SK-N-SH (cell line): ENCODE measurements at regions not wholly inside any gene's neighbourhood (a gene's known extent, or its start where the extent isn't known, plus 50 kb on each side); places are given as distances from the start of the nearest gene placed in this dataset.

Experiments
- ELF1 ChIP-seq: IDR thresholded peaks from 2 replicates; pipeline ENCODE4 v1.4.0; 2012
- JUND ChIP-seq: IDR thresholded peaks from 2 replicates; pipeline ENCODE4 v1.4.0; 2012
- POLR2AphosphoS5 ChIP-seq: IDR thresholded peaks from 2 replicates; pipeline ENCODE4 v1.6.1; 2012; ENCODE audit warnings: low read depth, low read length
- RAD21 ChIP-seq: IDR thresholded peaks from 2 replicates; pipeline ENCODE4 v1.6.1; 2012; ENCODE audit warnings: mild to moderate bottlenecking, low read length
- RFX5 ChIP-seq: IDR thresholded peaks from 2 replicates; pipeline ENCODE4 v1.6.1; 2012; ENCODE audit warnings: mild to moderate bottlenecking, improper control_type of control experiment, low read length
- TAF1 ChIP-seq: IDR thresholded peaks from 2 replicates; pipeline ENCODE4 v1.6.1; 2012; ENCODE audit warnings: low read depth, mild to moderate bottlenecking, low read length, moderate library complexity, borderline replicate concordance
- TF ChIP-seq, protein P1 (sequence below): fragments of 200-600 bp; sonication (generic); IDR thresholded peaks from 2 replicates; pipeline ENCODE4 v1.6.1; 2017; ENCODE audit warnings: antibody characterized with exemption, mild to moderate bottlenecking, moderate library complexity
- TF ChIP-seq, protein P2 (sequence below): IDR thresholded peaks from 2 replicates; pipeline ENCODE4 v1.6.1; 2012; ENCODE audit warnings: mild to moderate bottlenecking, low read depth, low read length, moderate library complexity

DNA sequence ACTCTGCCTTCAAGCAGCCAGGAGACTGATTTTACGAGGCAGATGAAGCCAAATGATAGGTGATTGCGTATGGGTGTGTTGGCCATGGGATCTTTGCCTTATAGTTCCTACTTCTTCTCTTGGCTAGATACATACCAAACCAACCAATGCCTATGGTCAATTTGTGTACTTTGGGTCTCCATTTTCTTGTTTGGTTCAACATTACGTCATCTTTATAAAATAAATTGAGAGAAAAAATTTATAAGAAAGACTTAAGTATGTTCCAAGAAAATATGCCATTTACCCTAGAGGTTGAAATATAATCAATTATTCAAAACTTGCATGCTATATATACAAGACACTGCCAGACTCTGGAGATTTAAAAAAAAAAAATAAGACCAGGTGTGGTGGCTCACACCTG is 150.9 kb downstream of the SP3 start:
- TF ChIP-seq, protein P1, sequence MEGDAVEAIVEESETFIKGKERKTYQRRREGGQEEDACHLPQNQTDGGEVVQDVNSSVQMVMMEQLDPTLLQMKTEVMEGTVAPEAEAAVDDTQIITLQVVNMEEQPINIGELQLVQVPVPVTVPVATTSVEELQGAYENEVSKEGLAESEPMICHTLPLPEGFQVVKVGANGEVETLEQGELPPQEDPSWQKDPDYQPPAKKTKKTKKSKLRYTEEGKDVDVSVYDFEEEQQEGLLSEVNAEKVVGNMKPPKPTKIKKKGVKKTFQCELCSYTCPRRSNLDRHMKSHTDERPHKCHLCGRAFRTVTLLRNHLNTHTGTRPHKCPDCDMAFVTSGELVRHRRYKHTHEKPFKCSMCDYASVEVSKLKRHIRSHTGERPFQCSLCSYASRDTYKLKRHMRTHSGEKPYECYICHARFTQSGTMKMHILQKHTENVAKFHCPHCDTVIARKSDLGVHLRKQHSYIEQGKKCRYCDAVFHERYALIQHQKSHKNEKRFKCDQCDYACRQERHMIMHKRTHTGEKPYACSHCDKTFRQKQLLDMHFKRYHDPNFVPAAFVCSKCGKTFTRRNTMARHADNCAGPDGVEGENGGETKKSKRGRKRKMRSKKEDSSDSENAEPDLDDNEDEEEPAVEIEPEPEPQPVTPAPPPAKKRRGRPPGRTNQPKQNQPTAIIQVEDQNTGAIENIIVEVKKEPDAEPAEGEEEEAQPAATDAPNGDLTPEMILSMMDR = no peak
- TF ChIP-seq RFX5 (no peak), POLR2AphosphoS5 (no peak), RAD21 (no peak), ELF1 (no peak), JUND (no peak), TAF1 (no peak)
- TF ChIP-seq, protein P2, sequence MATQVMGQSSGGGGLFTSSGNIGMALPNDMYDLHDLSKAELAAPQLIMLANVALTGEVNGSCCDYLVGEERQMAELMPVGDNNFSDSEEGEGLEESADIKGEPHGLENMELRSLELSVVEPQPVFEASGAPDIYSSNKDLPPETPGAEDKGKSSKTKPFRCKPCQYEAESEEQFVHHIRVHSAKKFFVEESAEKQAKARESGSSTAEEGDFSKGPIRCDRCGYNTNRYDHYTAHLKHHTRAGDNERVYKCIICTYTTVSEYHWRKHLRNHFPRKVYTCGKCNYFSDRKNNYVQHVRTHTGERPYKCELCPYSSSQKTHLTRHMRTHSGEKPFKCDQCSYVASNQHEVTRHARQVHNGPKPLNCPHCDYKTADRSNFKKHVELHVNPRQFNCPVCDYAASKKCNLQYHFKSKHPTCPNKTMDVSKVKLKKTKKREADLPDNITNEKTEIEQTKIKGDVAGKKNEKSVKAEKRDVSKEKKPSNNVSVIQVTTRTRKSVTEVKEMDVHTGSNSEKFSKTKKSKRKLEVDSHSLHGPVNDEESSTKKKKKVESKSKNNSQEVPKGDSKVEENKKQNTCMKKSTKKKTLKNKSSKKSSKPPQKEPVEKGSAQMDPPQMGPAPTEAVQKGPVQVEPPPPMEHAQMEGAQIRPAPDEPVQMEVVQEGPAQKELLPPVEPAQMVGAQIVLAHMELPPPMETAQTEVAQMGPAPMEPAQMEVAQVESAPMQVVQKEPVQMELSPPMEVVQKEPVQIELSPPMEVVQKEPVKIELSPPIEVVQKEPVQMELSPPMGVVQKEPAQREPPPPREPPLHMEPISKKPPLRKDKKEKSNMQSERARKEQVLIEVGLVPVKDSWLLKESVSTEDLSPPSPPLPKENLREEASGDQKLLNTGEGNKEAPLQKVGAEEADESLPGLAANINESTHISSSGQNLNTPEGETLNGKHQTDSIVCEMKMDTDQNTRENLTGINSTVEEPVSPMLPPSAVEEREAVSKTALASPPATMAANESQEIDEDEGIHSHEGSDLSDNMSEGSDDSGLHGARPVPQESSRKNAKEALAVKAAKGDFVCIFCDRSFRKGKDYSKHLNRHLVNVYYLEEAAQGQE = no peak
